AG08395 (cell line): ENCODE measurements at regions not wholly inside any gene's neighbourhood (a gene's known extent, or its start where the extent isn't known, plus 50 kb on each side); places are given as distances from the start of the nearest gene placed in this dataset.
"Not testable (repeated sequence)": the region's sequence is repeated elsewhere in the genome, so short reads cannot be mapped to it uniquely, and the experiment has no call there.

ENCODE experiments used
- DNase-seq: peaks from one replicate; pipeline ENCODE4 v3.0.0; 2012; ENCODE audit warnings: mixed read lengths, low spot score

DNA sequence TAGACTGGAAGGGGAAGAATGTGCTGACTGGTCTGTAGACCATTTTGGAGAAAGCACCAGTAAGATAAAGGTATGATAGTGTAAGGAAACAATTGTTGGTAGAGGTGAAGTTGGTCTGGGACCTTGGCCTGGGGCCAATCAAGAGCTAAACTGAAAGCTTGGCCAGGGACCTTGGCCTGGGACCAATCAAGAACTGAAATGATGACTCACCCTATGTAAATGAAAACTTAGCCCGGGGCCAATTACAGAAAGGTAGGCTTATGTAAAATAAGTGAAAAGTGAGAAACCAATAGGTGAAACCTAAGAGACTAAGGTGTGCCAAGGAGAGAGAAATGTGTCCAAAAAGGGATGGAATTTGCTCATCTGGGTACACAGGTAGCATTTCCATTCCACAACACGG lies 776.0 kb downstream of the C12orf50 start:
- DNase-seq, result no peak

DNA sequence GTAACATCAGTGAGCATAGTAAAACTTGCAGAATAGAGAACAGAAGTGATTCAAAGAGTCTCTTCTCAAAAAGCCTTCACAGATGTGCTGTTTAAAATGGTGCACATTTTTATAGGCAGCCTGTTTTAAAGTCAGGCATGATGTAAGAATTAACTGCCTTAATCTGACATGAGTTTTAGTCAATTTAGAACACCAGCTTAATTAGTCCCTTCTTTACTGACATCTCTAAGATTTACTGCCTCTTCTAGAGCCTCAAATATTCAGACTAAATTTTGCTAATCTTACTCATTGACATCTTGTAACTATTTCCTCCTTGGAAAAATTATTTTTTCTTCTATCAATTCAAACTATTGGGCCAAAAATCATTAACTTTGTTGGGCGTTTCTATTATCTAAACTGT lies 782.5 kb downstream of the C12orf50 start:
- DNase-seq, result no peak

DNA sequence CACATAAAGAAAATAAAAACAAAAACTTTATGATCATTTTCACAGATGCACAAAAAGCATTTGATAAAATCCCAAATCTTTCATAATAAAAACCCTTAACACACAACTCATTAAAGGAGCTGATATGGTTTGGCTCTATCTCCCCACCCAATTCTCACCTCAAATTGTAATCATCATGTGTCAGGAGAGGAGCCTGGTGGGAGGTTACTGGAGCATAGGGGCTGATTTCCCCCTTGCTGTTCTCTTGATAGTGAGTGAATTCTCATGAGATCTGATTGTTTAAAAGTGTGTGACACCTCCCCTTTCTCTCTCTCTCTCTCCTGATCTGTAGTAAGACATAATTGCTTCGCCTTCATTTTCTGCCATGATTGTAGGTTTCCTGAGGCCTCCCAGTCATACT lies 790.7 kb downstream of the C12orf50 start:
- DNase-seq, result no peak

DNA sequence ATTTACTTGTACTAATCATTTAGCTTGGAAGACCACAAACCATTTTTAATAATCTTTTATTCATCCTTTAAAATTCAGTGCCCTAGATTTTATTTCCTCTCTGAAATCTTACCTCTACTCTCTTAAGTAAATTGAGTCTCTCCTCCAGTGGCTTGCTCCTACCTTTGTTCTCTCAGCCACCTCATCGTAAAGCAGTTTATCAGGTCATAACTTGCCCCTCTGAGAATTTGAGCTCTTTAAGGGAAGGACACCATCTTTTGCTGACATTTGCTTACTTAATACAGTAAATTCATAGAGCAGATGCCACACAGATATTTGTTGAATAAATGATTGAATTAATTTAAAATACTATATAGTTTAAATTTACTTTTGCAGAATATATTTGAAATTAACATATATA lies 794.3 kb downstream of the C12orf50 start:
- no peak for DNase-seq

DNA sequence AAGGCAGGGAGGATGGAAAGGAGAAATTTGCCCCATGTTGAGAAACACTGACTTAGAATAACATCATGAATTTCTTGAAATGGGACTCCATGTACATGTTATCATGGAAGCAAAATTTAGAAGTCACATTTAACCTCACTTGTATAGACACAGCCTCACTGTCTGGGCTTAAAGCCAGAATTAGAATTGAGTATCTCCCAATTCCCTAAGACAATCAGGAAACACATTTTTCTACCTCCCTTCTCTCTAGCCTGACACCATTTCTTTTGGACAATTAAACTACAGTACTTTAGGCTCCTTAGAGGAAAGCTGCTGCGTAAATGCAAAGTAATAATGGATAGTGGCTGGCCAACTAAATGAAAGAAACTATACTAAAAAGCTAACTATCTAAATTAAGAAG lies 795.5 kb downstream of the C12orf50 start:
- DNase-seq, result no peak

DNA sequence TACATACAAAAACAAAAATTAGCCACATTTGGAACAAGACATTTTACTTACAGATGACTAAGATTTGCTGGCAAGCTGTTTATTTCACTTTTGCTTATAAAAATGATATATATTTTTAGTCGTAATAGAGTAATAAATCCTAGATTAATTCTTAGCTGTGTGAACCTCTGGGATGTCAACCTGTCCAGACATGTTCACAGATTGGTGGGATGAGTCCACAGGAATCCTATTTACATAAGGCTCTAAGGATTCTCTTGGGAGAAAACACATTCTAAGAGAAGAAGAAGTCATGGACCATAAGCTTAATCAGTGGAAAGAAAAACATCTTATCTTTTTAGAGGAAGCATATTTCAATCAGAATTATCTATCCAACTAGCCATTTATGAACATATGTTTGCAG lies 797.4 kb downstream of the C12orf50 start:
- no peak for DNase-seq

DNA sequence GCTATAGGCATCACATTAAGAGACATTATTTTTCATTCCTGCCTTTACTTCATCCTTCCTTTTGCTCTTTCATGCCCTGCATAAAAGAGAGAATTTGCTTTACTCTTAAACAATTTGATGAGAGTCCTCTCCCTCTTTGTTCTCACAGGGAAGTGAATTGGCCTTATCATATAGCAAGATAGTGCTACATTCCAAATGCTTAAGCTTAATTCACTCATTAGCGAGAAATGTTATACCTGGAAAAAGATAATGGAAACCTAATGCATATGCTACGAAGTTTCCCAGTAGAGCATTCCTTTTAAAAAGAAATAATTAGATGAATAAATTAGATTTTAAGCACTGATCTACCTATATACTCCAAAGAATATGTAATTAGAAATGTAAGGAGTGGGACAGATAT lies 798.8 kb downstream of the C12orf50 start:
- DNase-seq, result no peak

DNA sequence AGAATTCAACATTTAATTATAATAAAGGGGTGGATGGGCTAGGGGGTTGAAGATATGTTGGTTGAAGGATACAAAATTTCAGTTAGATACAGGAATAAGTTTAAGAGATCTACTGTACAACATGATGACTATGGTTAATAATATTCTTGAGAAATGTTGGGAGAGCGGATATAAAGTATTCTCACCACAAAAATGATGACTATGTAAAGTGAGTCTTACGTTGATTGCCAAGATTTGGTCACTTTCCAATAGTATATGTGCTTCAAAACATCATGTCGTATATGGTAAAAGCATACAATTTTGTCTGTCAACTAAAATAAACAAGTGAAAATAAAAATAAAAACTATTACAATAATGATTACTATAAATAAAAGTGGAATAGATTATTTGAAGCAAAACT lies 802.0 kb downstream of the C12orf50 start:
- no peak for DNase-seq

DNA sequence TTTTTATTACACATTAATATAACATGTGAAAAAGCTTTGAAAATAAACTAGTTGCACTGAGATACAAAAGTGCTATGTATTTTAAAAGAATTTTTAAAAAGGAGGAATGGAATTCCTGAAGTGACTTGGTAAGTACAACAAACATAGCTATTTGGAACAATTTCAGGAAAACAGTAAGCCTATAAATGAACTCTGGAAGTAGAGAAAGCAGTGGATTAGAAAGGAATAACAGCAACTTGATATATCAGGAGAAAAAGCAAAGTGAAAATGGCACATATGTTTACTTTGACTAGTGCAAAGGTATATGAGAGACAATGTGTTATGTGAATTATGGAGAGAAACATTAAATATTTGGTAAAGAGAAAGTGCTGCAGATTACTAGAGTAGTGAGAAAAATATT lies 811.7 kb downstream of the C12orf50 start:
- DNase-seq, result no peak

DNA sequence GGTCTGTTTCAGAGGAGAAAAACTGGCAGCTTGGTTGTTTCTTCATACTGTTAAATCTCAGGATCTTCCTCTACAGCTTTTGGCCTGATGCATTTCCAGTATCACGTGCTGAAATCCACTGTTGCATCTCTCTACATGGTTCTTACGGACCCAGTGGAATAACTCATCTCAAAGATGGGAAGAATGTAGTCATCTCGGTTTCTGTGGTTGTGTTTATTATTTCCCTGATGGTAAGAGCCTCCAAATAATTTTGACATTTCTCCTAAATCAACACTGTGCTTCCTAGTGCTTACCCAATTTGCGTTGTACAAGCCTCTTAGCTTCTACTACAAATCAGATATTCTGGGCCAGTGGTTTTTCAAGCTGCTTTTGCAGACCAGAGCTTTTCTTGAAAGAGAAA lies 812.8 kb downstream of the C12orf50 start:
- DNase-seq, result no peak

DNA sequence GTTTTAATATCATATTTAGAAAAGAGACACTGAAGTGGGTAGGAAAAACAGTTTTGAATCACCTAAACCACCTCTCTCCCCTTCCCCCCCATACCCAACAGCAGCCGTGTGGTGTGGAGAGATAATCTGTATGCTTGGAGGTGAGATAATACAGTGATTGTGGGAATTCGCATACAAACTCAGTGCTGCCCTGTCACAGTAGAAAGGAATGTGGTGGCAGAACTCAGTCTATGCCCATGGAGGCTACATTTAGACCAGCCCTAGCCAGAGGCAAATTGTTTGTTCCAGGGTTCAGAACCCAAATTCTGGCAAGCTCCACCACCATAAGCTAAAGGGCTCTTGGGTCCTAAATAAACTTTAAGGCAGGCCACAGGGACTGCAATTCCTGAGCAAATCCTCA lies 827.0 kb downstream of the C12orf50 start:
- no peak for DNase-seq

DNA sequence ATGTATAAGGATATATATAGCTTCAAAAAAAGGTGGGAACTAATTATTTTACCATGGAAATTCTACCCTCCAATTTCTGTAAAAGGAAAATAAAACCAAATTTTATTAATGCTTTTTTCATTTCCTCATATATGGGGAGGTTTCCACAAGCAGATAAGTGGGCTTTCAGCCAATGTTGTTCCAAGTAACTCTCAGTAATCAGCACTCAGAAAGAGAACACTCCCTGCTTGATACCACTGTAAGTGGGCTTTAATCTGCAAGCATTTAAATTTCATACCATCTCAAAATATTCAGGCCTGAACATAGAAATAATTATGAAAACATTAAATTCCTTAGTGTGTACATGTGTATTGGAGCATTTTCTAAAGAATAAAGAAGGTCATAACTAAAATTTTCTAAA lies 827.6 kb downstream of the C12orf50 start:
- DNase-seq, result no peak

DNA sequence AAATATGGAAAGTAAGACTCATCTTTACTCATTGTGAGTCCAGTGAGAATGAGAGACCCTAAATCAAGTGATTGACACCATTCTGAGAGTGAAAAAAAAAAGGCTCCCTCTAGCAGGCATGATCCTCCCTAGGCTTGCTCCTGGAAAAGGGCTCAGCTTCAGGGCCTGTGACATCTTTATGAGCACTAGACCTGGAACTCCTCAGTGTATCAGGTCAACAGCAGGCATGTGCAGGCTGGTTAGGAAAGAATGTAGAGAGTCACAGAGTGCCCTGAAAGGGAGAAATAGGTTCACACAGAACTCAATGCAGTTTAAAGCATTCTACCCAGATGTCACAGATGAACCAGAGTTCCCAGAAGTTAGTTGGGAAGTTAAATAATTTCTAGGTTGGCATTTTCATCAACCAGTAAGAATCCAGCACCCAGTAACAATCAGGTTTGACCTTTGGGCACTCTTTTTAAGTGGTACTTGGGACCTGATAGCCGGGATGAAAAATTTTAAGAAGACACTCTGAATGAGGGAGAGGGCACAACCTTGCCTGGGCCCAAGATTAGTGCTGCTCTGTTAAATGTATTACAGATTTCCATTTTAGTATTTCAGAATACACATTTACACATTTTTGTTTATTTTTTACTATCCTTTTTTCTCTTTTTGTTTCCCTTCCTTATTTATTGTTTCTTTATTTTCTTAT lies 828.8 kb downstream of the C12orf50 start:
- DNase-seq, result no peak

DNA sequence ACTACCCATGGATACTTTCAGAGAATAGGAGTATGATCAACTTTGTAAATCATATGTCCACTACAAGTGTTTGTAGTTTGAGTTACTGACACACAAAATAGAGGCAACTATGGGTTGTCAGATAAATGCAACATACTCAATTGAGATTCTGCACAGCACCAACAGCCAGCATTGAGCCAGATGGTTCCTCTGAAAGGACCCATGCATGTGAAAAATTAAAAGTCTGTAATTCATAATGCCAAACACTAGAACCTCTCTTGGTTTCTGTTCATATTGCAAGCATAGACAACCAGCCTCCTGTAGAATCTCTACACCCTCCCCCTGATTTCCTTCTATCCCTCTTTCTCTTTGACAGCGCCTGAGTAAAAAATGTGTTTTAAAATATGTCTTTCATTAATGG lies 831.0 kb downstream of the C12orf50 start:
- no peak for DNase-seq

DNA sequence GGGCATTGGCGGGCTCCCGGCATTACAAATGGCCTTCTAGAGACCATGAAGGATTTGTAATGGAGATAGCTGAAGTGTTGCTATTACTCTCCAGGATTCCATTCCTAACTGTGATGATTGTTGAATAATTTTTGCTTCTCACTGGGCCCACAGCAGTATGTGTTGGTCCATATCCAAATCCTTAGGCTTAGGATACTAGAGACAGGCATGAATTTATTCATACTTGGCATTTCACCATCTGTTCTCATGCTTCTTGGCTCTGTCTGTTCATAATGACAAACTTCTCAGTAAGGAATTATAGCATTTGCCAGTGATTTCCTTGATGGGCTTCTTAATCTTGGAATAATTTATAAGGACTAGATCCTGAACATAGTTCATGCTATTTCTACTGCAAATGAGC lies 832.9 kb downstream of the C12orf50 start:
- DNase-seq, result no peak

DNA sequence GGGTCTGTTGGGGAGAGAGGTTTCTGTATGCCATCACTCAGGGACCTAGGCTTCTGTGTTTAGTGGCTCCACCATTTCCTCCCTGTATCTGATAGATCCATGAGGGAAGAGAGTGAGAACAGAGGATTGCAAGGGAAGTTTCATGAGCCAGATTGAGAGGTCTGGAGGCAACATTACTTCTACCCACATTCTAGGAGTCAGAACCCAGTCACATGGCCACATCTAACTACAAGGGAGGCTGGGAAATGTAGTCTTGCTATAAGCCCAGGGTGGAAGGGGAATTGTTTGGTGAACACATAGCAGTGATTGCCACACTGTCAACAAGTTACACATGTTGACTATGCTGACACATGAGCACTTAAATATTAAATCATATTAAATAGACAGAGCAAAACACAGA lies 834.8 kb downstream of the C12orf50 start:
- not testable (repeated sequence) for DNase-seq

DNA sequence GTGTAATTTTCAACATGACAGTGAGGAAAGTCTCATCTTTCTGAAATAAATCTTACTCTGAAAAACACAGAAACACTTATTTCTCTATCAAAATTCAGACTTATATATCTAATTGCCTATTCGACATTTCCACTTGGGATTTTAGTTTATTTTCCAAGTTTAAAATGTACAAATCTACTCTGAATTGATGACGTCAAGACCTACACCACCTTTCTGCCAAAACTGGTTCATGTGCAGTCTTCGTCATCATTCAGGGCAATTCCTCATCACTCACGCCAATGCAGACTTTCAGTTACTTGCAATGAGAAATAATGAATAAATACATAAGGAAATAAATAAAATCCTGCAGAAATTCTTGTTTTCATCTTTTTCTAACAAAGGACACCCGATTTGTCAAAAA lies 843.8 kb downstream of the C12orf50 start:
- DNase-seq, result no peak

DNA sequence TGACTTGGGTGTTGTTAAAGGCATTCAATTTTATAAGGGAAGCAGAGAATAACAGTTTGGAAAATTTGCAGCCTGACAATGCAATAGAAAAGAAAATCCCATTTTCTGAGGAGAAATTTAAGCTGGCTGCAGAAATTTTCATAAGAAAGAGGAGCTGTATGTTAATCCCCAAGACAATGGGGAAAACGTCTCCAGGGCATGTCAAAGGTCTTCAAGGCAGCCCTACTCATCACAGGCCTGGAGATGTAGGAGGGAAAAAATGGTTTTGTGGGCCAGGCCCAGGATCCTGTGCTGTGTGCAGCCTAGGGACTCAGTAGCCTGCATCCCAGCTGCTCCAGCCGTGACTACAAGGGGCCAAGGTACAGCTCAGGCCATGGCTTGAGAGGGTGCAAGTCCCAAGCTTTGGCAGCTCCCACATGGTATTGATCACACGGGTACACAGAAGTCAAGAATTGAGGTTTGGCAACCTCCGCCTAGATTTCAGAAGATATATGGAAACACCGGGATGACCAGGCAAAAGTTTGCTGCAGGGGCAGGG lies 846.4 kb downstream of the C12orf50 start:
- no peak for DNase-seq

DNA sequence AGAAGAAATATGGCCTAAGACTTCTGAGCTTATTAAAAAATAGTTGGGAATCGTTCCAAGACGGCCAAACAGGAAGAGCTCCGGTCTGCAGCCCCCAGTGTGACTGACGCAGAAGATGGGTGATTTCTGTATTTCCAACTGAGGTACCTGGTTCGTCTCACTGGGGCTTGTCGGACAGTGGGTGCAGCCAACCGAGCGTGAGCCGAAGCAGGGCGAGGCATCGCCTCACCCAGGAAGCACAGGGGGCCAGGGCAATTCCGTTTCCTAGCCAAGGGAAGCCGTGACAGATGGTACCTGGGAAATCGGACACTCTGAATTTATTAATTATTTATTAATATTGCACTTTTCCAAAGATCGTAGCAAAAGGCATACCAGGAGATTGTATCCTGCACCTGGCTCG lies 857.8 kb downstream of the C12orf50 start:
- DNase-seq, result no peak

DNA sequence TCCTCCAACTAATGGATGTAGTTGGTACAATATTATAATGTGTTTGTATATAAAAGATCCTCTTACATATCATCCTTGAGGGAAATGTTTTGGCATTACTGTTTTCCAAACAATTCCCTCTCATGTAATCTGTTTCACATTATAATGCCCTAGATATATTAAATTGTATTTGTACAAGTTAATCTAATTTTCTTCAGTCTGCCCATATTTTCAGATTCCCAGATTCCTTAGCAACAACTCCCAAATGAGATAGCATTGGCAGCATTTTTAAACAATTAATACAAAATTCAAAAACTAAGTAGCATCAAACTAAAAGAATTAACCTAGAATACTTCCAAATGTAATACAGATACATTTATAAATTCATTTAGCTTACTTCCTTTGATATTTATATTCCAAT lies 860.2 kb downstream of the C12orf50 start:
- DNase-seq, result no peak

DNA sequence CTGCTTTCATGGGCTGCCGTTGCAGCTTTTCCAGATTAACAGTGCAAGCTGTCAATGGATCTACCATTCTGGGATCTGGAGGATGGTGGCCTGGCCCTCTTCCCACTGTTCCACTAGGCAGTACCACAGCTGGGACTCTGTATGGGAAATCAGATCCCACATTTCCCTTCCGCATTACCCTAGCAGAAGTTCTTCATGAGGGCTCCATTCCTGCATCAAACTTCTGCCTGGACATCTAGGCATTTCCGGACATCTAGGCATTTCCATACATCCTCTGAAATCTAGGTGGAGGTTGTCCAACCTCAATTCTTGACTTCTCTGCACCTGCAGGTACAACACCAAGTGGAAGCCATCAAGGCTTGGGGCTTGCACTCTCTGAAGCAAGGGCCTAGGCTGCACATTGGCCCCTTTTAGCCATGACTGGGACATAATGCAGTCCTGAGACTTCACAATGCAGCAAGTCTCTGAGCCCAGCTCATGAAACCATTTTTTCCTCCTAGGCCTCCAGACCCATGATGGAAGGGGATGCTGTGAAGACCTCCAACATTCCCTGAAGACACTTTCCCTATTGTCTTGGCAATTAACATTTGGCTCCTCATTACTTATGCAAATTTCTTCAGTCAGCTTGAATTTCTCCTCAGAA lies 863.3 kb downstream of the C12orf50 start:
- no peak for DNase-seq

DNA sequence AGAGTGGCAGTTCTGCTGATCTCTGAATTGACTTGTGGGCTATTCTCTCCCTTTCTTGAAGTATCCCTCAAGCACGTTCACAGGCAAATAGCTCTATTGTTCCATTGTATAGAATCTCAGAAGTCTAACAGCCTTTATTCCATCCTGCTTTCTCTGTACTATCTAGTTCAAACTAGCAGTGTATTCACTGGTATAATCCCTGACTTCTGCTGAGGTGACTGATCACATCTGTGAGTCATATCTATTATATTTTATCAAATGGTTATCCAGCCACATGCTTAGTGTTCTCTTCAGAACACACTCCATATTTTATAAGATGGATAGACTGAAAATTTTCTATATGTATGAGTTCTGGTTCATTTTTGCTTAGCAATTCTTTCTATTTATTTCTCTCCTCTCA lies 866.1 kb downstream of the C12orf50 start:
- no peak for DNase-seq

DNA sequence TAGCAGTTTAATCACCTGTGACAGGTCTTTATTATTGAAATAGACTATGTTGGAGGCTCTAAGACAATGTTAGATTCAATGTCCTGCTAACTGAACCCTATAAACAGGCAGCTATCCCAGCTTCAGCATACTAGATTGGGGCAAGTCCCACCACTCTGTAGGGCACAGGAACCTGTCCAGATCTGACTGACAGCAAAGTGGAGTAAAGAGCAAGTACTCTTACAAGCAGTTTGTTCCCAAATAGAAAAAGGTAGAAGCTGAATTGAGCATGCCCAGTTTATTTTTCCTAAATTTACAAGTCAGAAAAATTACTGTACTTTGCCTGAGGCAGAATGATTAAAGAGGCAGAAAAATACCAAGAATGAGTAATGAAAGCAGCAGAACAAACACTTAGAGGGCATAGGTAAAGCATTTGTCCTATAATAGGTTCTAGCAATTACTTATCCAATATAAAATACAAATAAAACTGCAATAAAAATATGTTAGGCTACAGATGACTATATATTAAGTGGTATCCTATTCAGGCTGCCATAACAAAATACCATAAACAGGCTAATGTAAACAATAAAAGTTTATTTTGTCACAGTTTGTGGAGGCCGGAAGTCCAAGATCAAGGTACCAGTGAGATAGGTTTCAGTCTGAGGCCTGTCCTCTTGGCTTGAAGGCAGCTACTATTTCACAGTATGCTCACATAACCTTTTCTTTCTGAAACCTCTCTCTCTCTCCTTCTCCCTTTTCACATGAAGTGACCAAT lies 868.2 kb downstream of the C12orf50 start:
- DNase-seq, result no peak
